IMR-90 (cell line): ENCODE measurements at regions not wholly inside any gene's neighbourhood (a gene's known extent, or its start where the extent isn't known, plus 50 kb on each side); places are given as distances from the start of the nearest gene placed in this dataset.

Experiments used
- BHLHE40 ChIP-seq: fragments of 150-350 bp; IDR thresholded peaks from 2 replicates; pipeline ENCODE4 v1.6.1; 2016; ENCODE audit warnings: mild to moderate bottlenecking, low read depth, low read length
- ELK1 ChIP-seq: fragments of 150-350 bp; IDR thresholded peaks from 2 replicates; pipeline ENCODE4 v1.6.1; 2016; ENCODE audit warnings: low read depth, mild to moderate bottlenecking, low read length, moderate library complexity, borderline replicate concordance
- FOS ChIP-seq: fragments of 150-350 bp; IDR thresholded peaks from 2 replicates; pipeline ENCODE4 v1.6.1; 2016; ENCODE audit warnings: low read depth, low read length
- POLR2A ChIP-seq: IDR thresholded peaks from 2 replicates; pipeline ENCODE4 v1.6.1; 2012; ENCODE audit warnings: mild to moderate bottlenecking, low read depth, low read length
- SMC3 ChIP-seq: fragments of 150-350 bp; IDR thresholded peaks from 2 replicates; pipeline ENCODE4 v1.6.1; 2016; ENCODE audit warnings: low read depth, mild to moderate bottlenecking, antibody characterized with exemption, low read length, moderate library complexity
- TF ChIP-seq, protein P1 (sequence below): conservative IDR thresholded peaks from 2 replicates; pipeline ENCODE4 v1.5.1; 2012; ENCODE audit warnings: mild to moderate bottlenecking, low read depth, low read length, improper control_type of control experiment

DNA sequence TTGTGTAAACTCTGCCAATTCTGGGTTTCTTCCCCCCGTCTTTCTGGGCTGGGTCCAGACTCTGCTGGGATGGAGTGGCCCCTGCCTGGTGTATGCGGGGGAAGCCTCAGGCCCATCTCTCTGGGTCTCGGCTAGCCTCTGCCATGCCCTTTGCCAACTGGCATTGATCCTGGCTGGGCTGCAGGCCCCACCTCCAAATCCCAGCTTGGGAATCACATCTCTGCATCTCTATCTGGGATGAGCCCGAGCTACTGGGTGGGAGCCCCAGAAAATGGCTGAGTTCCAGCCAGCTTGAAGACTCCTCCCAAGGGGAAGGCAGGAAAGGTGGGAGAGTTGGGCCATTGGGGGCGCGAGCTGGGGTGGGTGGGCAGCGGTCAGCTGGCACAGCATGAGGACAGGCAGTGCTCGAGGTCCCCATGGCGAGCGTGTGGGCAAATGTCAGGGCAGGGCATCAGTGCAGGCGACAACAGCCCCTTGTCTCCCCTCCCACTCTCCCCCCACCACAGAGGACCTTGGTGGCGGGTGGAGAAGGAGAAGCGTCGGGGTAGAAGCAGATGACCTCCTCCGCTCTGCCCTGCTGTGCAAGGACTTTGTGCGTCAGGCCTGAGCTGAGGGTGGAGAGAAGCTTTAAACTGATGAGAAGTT, 139.4 kb downstream of the ASB1 start:
- TF ChIP-seq, protein P1, sequence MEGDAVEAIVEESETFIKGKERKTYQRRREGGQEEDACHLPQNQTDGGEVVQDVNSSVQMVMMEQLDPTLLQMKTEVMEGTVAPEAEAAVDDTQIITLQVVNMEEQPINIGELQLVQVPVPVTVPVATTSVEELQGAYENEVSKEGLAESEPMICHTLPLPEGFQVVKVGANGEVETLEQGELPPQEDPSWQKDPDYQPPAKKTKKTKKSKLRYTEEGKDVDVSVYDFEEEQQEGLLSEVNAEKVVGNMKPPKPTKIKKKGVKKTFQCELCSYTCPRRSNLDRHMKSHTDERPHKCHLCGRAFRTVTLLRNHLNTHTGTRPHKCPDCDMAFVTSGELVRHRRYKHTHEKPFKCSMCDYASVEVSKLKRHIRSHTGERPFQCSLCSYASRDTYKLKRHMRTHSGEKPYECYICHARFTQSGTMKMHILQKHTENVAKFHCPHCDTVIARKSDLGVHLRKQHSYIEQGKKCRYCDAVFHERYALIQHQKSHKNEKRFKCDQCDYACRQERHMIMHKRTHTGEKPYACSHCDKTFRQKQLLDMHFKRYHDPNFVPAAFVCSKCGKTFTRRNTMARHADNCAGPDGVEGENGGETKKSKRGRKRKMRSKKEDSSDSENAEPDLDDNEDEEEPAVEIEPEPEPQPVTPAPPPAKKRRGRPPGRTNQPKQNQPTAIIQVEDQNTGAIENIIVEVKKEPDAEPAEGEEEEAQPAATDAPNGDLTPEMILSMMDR, result no peak
- TF ChIP-seq POLR2A (no peak), ELK1 (no peak), SMC3 (no peak), FOS (no peak), BHLHE40 (no peak)
